SU-DHL-6 (cell line): ENCODE measurements at regions not wholly inside any gene's neighbourhood (a gene's known extent, or its start where the extent isn't known, plus 50 kb on each side); places are given as distances from the start of the nearest gene placed in this dataset.

Source experiments
- CTCF ChIP-seq: fragments of 200-600 bp; sonication (generic); IDR thresholded peaks from one replicate; pipeline ENCODE4 v1.5.1; 2017; ENCODE audit warnings: antibody characterized with exemption, mild to moderate bottlenecking, low read length, moderate library complexity; ENCODE audit not compliant: insufficient read depth, poor library complexity, severe bottlenecking
- EZH2phosphoT487 ChIP-seq: fragments of 200-600 bp; sonication (generic), shearing (Covaris generic); conservative IDR thresholded peaks from 2 replicates; pipeline ENCODE4 v1.6.1; 2018; ENCODE audit warnings: mild to moderate bottlenecking, antibody characterized with exemption, low read length, moderate library complexity, mixed read lengths

- TF ChIP-seq CTCF (no peak), EZH2phosphoT487 (no peak)
Observed at GRCh38 chr9:21570643-21571275, 88.6 kb upstream of the IFNE start.
